Endothelial cell of umbilical vein (primary cell): ENCODE measurements at regions not wholly inside any gene's neighbourhood (a gene's known extent, or its start where the extent isn't known, plus 50 kb on each side); places are given as distances from the start of the nearest gene placed in this dataset.

Experiments
- BruUV-seq: library from RNA; stranded (reverse); fragments of 400-500 nt; replicated peaks from 2 replicates; lab custom pipeline; 2021; lab: Mats Ljungman, UMichigan
- CTCF ChIA-PET: fragments of 300-600, 350-600 bp; sonication (Branson Sonifier 250); formaldehyde crosslinking; loops from one replicate; lab custom pipeline; 2021; ENCODE audit warnings: antibody characterized with exemption, inconsistent platforms; lab: Charles Lee
- POLR2A ChIA-PET: fragments of 300-600, 350-600 bp; sonication (Branson Sonifier 250); formaldehyde crosslinking; loops from one replicate; lab custom pipeline; 2021; ENCODE audit warnings: antibody characterized with exemption, inconsistent platforms; lab: Charles Lee
- DNase-seq: peaks from one replicate; pipeline ENCODE4 v3.0.0-alpha.2; 2011; ENCODE audit warnings: low read depth, low spot score
- FAIRE-seq: peaks from 2 replicates; lab custom pipeline; 2011; peaks lifted over from hg19 to GRCh38; lab: Jason Lieb, UNC
- H2AFZ ChIP-seq: 2 replicates; pipeline ENCODE4 v1.6.0; 2012; ENCODE audit warnings: low read depth, low read length, control low read depth, inconsistent platforms
- H3K27ac ChIP-seq: 2 replicates; pipeline ENCODE4 v1.5.1; 2011; ENCODE audit warnings: low read depth, mild to moderate bottlenecking, control low read depth, low read length, moderate library complexity; ENCODE audit not compliant: insufficient read depth
- H3K27me3 ChIP-seq, 2 experiments: 2 replicates each; pipeline versions ENCODE4 v1.6.0 to v1.6.1; 2011; ENCODE audit warnings: low read length in 2 of 2, mixed read lengths in 1 of 2; ENCODE audit not compliant: control insufficient read depth in 2 of 2, insufficient read depth in 2 of 2
- H3K36me3 ChIP-seq, 2 experiments: 2 replicates in 1 of 2; 3 replicates in 1 of 2; pipeline ENCODE4 v1.5.1; 2011; ENCODE audit warnings: low read length in 2 of 2, mild to moderate bottlenecking in 1 of 2, moderate library complexity in 1 of 2; ENCODE audit not compliant: control insufficient read depth in 2 of 2, insufficient read depth in 2 of 2; ENCODE audit errors: extremely low read depth in 1 of 2
- H3K4me1 ChIP-seq: 3 replicates; pipeline ENCODE4 v1.5.1; 2011; ENCODE audit warnings: mild to moderate bottlenecking, low read length; ENCODE audit not compliant: control insufficient read depth, insufficient read depth; ENCODE audit errors: extremely low read depth
- H3K4me2 ChIP-seq: 2 replicates; pipeline ENCODE4 v1.6.1; 2011; ENCODE audit warnings: low read length, control low read depth, mixed read lengths; ENCODE audit not compliant: insufficient read depth
- H3K4me3 ChIP-seq, 3 experiments: fragments of 200-600 bp in 1 of 3; sonication (generic), shearing (Covaris generic) in 1 of 3; replicated peaks in 1 of 3; 2 replicates each; pipeline ENCODE4 v1.5.1; 2011 to 2016; ENCODE audit warnings: control low read depth in 3 of 3, low read length in 3 of 3, mild to moderate bottlenecking in 2 of 3, inconsistent platforms in 1 of 3, low read depth in 1 of 3, moderate library complexity in 1 of 3; ENCODE audit not compliant: insufficient read depth in 1 of 3
- H3K79me2 ChIP-seq: 2 replicates; pipeline ENCODE4 v1.6.0; 2012; ENCODE audit warnings: low read length, inconsistent platforms; ENCODE audit not compliant: control insufficient read depth, insufficient read depth
- H3K9ac ChIP-seq: replicated peaks from 2 replicates; pipeline ENCODE3; 2011; ENCODE audit warnings: low read length, control low read depth; ENCODE audit not compliant: insufficient read depth; ENCODE audit errors: extremely low read depth
- H3K9me1 ChIP-seq: replicated peaks from 3 replicates; pipeline ENCODE4 v1.6.0; 2011; ENCODE audit warnings: mild to moderate bottlenecking, low read length; ENCODE audit not compliant: control insufficient read depth, insufficient read depth; ENCODE audit errors: extremely low read depth
- H3K9me3 ChIP-seq: replicated peaks from 2 replicates; pipeline ENCODE4 v1.5.1; 2012; ENCODE audit warnings: low read length, inconsistent platforms; ENCODE audit not compliant: control insufficient read depth, insufficient read depth
- H4K20me1 ChIP-seq: replicated peaks from 2 replicates; pipeline ENCODE3; 2011; ENCODE audit warnings: mild to moderate bottlenecking, low read length; ENCODE audit not compliant: control insufficient read depth, insufficient read depth; ENCODE audit errors: extremely low read depth
- CTCF ChIP-seq, 2 donors: IDR thresholded peaks; 1 replicate in 1 of 2; 2 replicates in 1 of 2; pipeline ENCODE4 v1.5.1; 2011; ENCODE audit warnings: low read length in 2 of 2, mild to moderate bottlenecking in 2 of 2, moderate library complexity in 2 of 2, control low read depth in 1 of 2, inconsistent platforms in 1 of 2, low read depth in 1 of 2; ENCODE audit not compliant: insufficient read depth in 1 of 2; ENCODE audit errors: extremely low read depth in 1 of 2
- EZH2 ChIP-seq: IDR thresholded peaks from 2 replicates; pipeline ENCODE4 v1.6.1; 2012; ENCODE audit warnings: borderline replicate concordance, low read depth, mild to moderate bottlenecking, moderate library complexity, low read length, inconsistent platforms; ENCODE audit not compliant: severe bottlenecking
- FOS ChIP-seq: IDR thresholded peaks from 2 replicates; pipeline ENCODE4 v1.6.1; 2011; ENCODE audit warnings: mild to moderate bottlenecking, low read length, moderate library complexity, borderline replicate concordance; ENCODE audit not compliant: insufficient read depth
- GATA2 ChIP-seq: IDR thresholded peaks from 2 replicates; pipeline ENCODE4 v1.7.0; 2011; ENCODE audit warnings: low read depth, mild to moderate bottlenecking, moderate library complexity, mixed read lengths, low read length; ENCODE audit not compliant: insufficient read length, insufficient read depth
- JUN ChIP-seq: IDR thresholded peaks from 2 replicates; pipeline ENCODE4 v1.6.1; 2011; ENCODE audit warnings: borderline replicate concordance, low read depth; ENCODE audit not compliant: insufficient read length, insufficient read depth
- MAX ChIP-seq: IDR thresholded peaks from 2 replicates; pipeline ENCODE4 v1.6.1; 2011; ENCODE audit not compliant: insufficient read depth, insufficient read length
- MYC ChIP-seq: IDR thresholded peaks from one replicate; pipeline ENCODE4 v1.6.1; 2011; ENCODE audit warnings: mild to moderate bottlenecking, low read depth, low read length
- POLR2A ChIP-seq: IDR thresholded peaks from 2 replicates; pipeline ENCODE4 v1.6.1; 2012; ENCODE audit warnings: low read depth, mild to moderate bottlenecking, control low read depth, low read length
- POLR2AphosphoS5 ChIP-seq: IDR thresholded peaks from 2 replicates; pipeline ENCODE4 v1.6.1; 2012; ENCODE audit warnings: low read depth, mild to moderate bottlenecking, control low read depth, low read length, moderate library complexity; ENCODE audit not compliant: insufficient read depth
- dilution Hi-C: fragments of 300-500 bp; cut with MboI; formaldehyde crosslinking; loops from one replicate; pipeline ENCODE4 v1.15.0; 2019; ENCODE audit warnings: low sequenced_read_pairs; ENCODE audit not compliant: extremely low pct_ligation_motif_present
- intact Hi-C: fragments of 100-400 bp; cut with micrococcal nuclease; formaldehyde crosslinking; loops from one replicate; pipeline ENCODE4 v1.10.0; 2022

GRCh38 chr11:71334191-71334590 is 81.8 kb upstream of the SHANK2 start:
- Histone ChIP-seq H3K27ac (no peak overlapping the region), H4K20me1 (no peaks in the 10 kb centered on the region), H3K79me2 (no peaks in the 10 kb centered on the region), H3K4me2 (no peak overlapping the region), H3K27me3 (no peaks in the 10 kb centered on the region), H3K4me3 (no peak overlapping the region), H2AFZ (no peak overlapping the region), H3K4me1 (no peaks in the 10 kb centered on the region), H3K9ac (no peak overlapping the region), H3K9me3 (peaks cover 2% of the 10 kb centered on the region), H3K9me1 (no peaks in the 10 kb centered on the region), H3K36me3 (no peaks in the 10 kb centered on the region)
- intact Hi-C loops (no loop called here), dilution Hi-C loops (no loop called here)
- DNase-seq (no peak), FAIRE-seq (no peak)
- no TSS peak for BruUV-seq
- ChIA-PET CTCF (no interaction called here), POLR2A (no interaction called here)
- TF ChIP-seq MAX, result no peak
- TF ChIP-seq JUN, result no peak

- ChIA-PET POLR2A (no interaction called here), CTCF (no interaction called here)
- FAIRE-seq (no peak), DNase-seq (no peak)
- Histone ChIP-seq H2AFZ (no peak overlapping the region), H3K4me3 (no peak overlapping the region), H3K27ac (no peak overlapping the region), H3K36me3 (no peaks in the 10 kb centered on the region), H4K20me1 (no peaks in the 10 kb centered on the region), H3K9me1 (no peaks in the 10 kb centered on the region), H3K4me2 (no peak overlapping the region), H3K27me3 (no peaks in the 10 kb centered on the region), H3K9ac (no peak overlapping the region), H3K4me1 (no peaks in the 10 kb centered on the region), H3K79me2 (no peaks in the 10 kb centered on the region), H3K9me3 (peaks cover 2% of the 10 kb centered on the region)
- TF ChIP-seq GATA2, result no peak
- TF ChIP-seq CTCF (IDR thresholded peaks at IDR 0.05; ENCODE audit: extremely low read depth in 1 of 2, insufficient read depth in 1 of 2, low read depth in 1 of 2, low read length in 2 of 2), result no peak
- TF ChIP-seq EZH2, result no peak
- TF ChIP-seq JUN, result no peak
- no peak for TF ChIP-seq MYC
- no peak for TF ChIP-seq MAX
- TF ChIP-seq FOS, result no peak
- TF ChIP-seq POLR2A, result no peak
- no peak for TF ChIP-seq POLR2AphosphoS5
- no TSS peak for BruUV-seq
- dilution Hi-C loops (no loop called here), intact Hi-C loops (no loop called here)
Observed at GRCh38 chr11:71333473-71333872, 81.1 kb upstream of the SHANK2 start.
